NT2/D1 (cell line): ENCODE measurements at regions not wholly inside any gene's neighbourhood (a gene's known extent, or its start where the extent isn't known, plus 50 kb on each side); places are given as distances from the start of the nearest gene placed in this dataset.

Experiments used
- DNase-seq: peaks from one replicate; pipeline ENCODE4 v3.0.0-alpha.2; 2011; ENCODE audit warnings: low read depth, low spot score
- H3K27me3 ChIP-seq: 2 replicates; pipeline ENCODE4 v1.6.0; 2011; ENCODE audit warnings: mild to moderate bottlenecking; ENCODE audit not compliant: insufficient read length, insufficient read depth
- H3K36me3 ChIP-seq: 2 replicates; pipeline ENCODE4 v1.6.1; 2011; ENCODE audit warnings: mild to moderate bottlenecking, low read length, mixed read lengths; ENCODE audit not compliant: insufficient read depth, insufficient read length
- H3K4me1 ChIP-seq: 2 replicates; pipeline ENCODE4 v1.5.1; 2011; ENCODE audit not compliant: insufficient read depth, insufficient read length
- H3K4me3 ChIP-seq: 2 replicates; pipeline ENCODE4 v1.5.1; 2011; ENCODE audit warnings: low read depth; ENCODE audit not compliant: insufficient read length
- H3K9ac ChIP-seq: 2 replicates; pipeline ENCODE4 v1.6.0; 2011; ENCODE audit warnings: low read depth; ENCODE audit not compliant: insufficient read length
- H3K9me3 ChIP-seq: 2 replicates; pipeline ENCODE4 v1.5.1; 2011; ENCODE audit warnings: mild to moderate bottlenecking, low read length; ENCODE audit not compliant: insufficient read depth
- SUZ12 ChIP-seq: IDR thresholded peaks from 2 replicates; pipeline ENCODE4 v1.6.1; 2011; ENCODE audit not compliant: insufficient read length, insufficient read depth; ENCODE audit errors: extremely low read depth
- YY1 ChIP-seq: IDR thresholded peaks from 2 replicates; pipeline ENCODE4 v1.6.1; 2011; ENCODE audit not compliant: insufficient read length, insufficient read depth
- ZNF274 ChIP-seq: IDR thresholded peaks from 2 replicates; pipeline ENCODE4 v1.6.1; 2011; ENCODE audit warnings: mild to moderate bottlenecking, low read depth, low read length

DNA sequence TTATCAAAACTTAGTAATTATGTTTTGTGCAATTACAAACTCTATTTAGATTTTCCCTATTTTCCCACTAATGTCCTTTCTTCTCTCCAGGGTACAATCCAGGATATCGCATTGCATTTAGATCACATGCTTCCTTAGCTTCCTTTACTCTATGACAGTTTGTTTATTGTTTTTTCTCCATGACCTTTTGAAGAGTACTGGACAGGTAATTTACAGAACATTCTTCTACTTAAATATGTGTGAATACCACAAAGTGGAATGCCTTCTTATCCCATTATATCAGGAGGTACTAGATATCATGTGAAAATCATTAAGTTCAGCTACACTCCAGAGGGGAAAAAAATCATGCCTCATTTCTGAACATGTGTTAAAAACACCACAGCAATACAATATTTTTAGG, 776.6 kb upstream of the CDH9 start:
- TF ChIP-seq YY1 (no peak), SUZ12 (no peak), ZNF274 (no peak)
- Histone ChIP-seq H3K4me1 (no peaks in the 10 kb centered on the region), H3K9me3 (no peaks in the 10 kb centered on the region), H3K27me3 (no peaks in the 10 kb centered on the region), H3K36me3 (no peaks in the 10 kb centered on the region), H3K4me3 (no peak overlapping the region), H3K9ac (no peak overlapping the region)
- DNase-seq = no peak

DNA sequence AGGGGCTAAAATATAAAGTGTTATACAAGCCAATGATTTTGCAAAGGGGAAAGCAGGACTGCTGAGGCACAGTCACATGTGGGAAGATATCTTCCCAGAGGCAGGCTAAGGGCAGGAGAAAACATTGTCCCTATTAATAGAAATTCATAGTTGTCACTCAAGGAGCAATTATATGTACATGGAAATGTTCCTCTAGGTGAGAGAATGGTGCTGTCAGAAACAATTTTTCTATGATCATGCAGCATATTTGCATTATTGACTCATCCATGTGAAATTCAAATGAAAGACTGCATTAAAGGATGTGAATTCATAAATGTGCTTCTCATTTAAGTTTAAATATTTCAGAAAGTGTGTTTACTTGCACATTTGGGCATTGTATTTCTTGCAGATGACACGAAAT, 775.9 kb upstream of the CDH9 start:
- TF ChIP-seq YY1 (no peak), SUZ12 (no peak), ZNF274 (no peak)
- no peak for DNase-seq
- no peaks in the 10 kb centered on the region for H3K9me3 ChIP-seq
- no peaks in the 10 kb centered on the region for H3K4me1 ChIP-seq
- H3K27me3 ChIP-seq = no peaks in the 10 kb centered on the region
- no peak overlapping the region for H3K9ac ChIP-seq
- H3K36me3 ChIP-seq = no peaks in the 10 kb centered on the region
- no peak overlapping the region for H3K4me3 ChIP-seq

DNA sequence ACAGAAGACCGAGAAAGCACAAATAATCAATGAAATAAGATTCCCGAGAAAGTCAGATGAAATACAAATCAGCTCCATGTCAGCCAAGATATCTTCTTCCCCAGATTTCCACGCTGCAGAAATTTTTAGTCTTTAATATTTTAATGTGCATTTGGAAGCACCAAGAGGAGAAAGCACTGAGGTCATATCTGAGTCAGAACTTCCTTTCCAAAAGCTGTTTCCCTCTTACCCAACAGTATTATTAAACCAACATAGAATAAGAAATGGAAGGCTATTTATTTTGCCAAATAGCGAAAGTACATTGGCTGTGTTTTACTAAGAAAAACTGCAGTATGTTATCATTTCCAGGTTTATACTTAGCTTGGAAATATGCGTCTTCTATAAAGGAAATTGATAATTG, 772.1 kb upstream of the CDH9 start:
- no peak overlapping the region for H3K9ac ChIP-seq
- no peak for TF ChIP-seq ZNF274
- TF ChIP-seq SUZ12 = no peak
- TF ChIP-seq YY1 = no peak
- no peaks in the 10 kb centered on the region for H3K4me1 ChIP-seq
- no peaks in the 10 kb centered on the region for H3K9me3 ChIP-seq
- no peaks in the 10 kb centered on the region for H3K27me3 ChIP-seq
- no peak for DNase-seq
- no peak overlapping the region for H3K4me3 ChIP-seq
- no peaks in the 10 kb centered on the region for H3K36me3 ChIP-seq

DNA sequence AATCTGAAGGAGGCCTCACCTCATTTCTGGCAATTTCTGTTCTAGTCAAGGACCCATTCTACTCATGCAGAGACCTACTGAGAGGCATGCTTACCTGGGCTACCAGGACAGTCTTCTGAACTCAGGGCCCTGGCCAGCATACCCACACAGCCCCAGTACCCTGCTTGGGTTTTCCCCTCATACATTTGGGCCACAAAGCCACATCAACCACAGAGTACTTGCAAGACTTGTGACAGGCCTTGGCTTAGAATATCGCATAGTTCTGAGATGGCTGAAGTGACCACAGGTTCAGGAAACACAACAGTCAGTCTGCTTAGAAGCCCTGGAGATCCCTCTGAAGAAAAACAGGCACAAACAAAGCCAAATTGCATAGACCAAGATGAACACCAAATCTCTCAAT, 758.8 kb upstream of the CDH9 start:
- no peaks in the 10 kb centered on the region for H3K36me3 ChIP-seq
- no peaks in the 10 kb centered on the region for H3K27me3 ChIP-seq
- no peaks in the 10 kb centered on the region for H3K9me3 ChIP-seq
- TF ChIP-seq ZNF274 (no peak), YY1 (no peak), SUZ12 (no peak)
- H3K4me1 ChIP-seq = no peaks in the 10 kb centered on the region
- H3K9ac ChIP-seq = no peak overlapping the region
- H3K4me3 ChIP-seq = no peak overlapping the region
- no peak for DNase-seq

DNA sequence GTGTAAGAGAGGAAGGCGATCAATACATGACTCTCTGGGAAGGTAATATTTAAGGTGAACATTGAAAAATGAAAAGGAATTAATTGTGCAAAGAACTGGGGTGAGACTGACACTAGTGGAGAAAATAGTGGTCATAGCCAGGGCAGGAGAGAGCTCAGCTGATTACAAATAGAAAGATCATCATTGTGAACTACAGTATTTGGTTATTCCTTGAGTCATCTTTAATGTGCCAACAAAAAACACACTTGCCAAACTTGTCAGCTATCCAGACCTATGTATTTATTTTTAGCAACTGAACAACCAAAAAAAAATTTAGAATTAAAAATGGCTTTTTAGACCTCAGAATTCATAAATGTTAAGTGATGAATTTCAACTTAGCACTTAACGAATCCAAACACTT, 749.8 kb upstream of the CDH9 start:
- Histone ChIP-seq H3K36me3 (no peaks in the 10 kb centered on the region), H3K9me3 (no peaks in the 10 kb centered on the region), H3K4me1 (no peaks in the 10 kb centered on the region), H3K4me3 (no peak overlapping the region), H3K27me3 (no peaks in the 10 kb centered on the region), H3K9ac (no peak overlapping the region)
- no peak for DNase-seq
- no peak for TF ChIP-seq YY1
- no peak for TF ChIP-seq SUZ12
- no peak for TF ChIP-seq ZNF274

DNA sequence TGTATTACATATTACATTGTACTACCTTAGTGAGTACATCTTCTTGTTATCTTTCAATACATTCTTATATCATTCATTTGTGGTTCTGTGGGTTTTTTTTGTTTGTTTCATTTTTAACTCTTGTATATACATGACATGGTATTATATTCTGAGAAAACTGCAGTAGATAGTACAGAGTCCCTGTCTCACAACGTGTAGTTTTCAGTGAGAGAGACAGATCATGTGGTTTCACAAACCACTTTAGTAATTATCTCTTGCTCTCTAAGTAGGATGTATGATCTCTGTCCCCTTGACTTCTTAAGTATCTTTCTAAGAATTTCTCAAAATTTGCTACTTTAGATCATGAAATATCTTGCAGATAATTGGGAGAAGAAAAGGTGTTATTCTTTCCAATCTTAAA, 745.9 kb upstream of the CDH9 start:
- no peak overlapping the region for H3K4me3 ChIP-seq
- TF ChIP-seq SUZ12 (no peak), ZNF274 (no peak), YY1 (no peak)
- H3K27me3 ChIP-seq = no peaks in the 10 kb centered on the region
- H3K9ac ChIP-seq = no peak overlapping the region
- H3K9me3 ChIP-seq = no peaks in the 10 kb centered on the region
- H3K36me3 ChIP-seq = no peaks in the 10 kb centered on the region
- no peak for DNase-seq
- H3K4me1 ChIP-seq = no peaks in the 10 kb centered on the region

DNA sequence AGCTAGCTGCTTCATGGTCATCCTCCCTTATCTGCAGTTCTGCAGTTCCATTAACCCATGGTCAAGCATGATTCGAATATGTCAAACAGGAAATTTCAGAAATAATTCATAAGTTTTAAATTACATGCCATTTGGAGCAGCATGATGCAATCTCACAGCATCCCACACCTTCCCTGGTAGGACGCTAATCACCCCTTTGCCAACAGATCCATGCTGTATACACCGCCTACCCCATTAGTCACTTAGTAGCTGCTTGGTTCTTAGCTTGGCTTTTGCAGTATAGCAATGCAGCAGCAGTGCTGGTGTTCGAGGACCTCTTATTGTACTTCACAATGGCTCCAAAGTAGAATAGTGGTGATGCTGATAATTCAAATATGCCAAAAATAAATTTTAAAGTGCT, 739.7 kb upstream of the CDH9 start:
- no peaks in the 10 kb centered on the region for H3K9me3 ChIP-seq

DNA sequence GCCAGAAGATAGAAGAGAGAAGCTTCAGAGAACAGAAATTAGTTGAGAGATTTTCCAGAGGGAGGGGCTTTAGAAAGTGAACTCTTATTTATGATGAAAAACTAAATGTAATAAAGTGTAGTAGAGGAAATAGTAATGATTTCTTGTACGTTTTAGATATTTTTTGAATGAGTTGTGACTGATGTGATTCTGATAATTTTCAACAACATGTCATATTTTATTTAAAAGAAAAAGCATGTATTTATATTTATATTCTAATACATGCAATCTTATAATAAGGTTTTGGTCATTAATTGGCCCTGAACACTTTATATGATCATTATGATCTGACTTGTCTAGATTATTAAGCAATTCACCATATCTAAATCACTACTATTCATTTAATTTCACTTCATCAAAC, 735.2 kb upstream of the CDH9 start:
- Histone ChIP-seq H3K4me1 (no peaks in the 10 kb centered on the region), H3K9me3 (no peaks in the 10 kb centered on the region)

More for the DNA sequence above, 739.7 kb upstream of the CDH9 start:
- Histone ChIP-seq H3K9ac (no peak overlapping the region), H3K4me3 (no peak overlapping the region), H3K4me1 (no peaks in the 10 kb centered on the region), H3K36me3 (no peaks in the 10 kb centered on the region), H3K27me3 (no peaks in the 10 kb centered on the region)
- DNase-seq = no peak
- TF ChIP-seq SUZ12 (no peak), YY1 (no peak), ZNF274 (no peak)

More for the DNA sequence above, 735.2 kb upstream of the CDH9 start:
- no peaks in the 10 kb centered on the region for H3K27me3 ChIP-seq
- DNase-seq = no peak
- no peak overlapping the region for H3K9ac ChIP-seq
- no peak overlapping the region for H3K4me3 ChIP-seq
- TF ChIP-seq SUZ12 = no peak
- no peak for TF ChIP-seq ZNF274
- no peak for TF ChIP-seq YY1
- no peaks in the 10 kb centered on the region for H3K36me3 ChIP-seq
